Activated T-helper 1 cell treated with Interleukin-2 at 50 U/mL for 16 hours (primary cell): ENCODE measurements at regions not wholly inside any gene's neighbourhood (a gene's known extent, or its start where the extent isn't known, plus 50 kb on each side); places are given as distances from the start of the nearest gene placed in this dataset.

ENCODE experiments used
- DNase-seq: peaks from one replicate; pipeline ENCODE4 v3.0.0-alpha.2; 2020; ENCODE audit warnings: low read depth

- DNase-seq: no peak
Measured at GRCh38 chr17:72425794-72426168, 305.0 kb downstream of the SOX9 start.

- no peak for DNase-seq
Measured at GRCh38 chr17:72426321-72426720, 305.5 kb downstream of the SOX9 start.

- DNase-seq: no peak
Measured at GRCh38 chr17:72426948-72427760, 306.3 kb downstream of the SOX9 start.

GRCh38 chr17:72427761-72428109, 306.9 kb downstream of the SOX9 start:
- no peak for DNase-seq

GRCh38 chr17:72429066-72429638, 308.3 kb downstream of the SOX9 start:
- DNase-seq: no peak

GRCh38 chr17:72430611-72431432, 310.0 kb downstream of the SOX9 start:
- DNase-seq: no peak

- no peak for DNase-seq
Measured at GRCh38 chr17:72432143-72432621, 311.4 kb downstream of the SOX9 start.

- DNase-seq: no peak
Measured at GRCh38 chr17:72432881-72433280, 312.1 kb downstream of the SOX9 start.

GRCh38 chr17:72433797-72434196, 313.0 kb downstream of the SOX9 start:
- DNase-seq: no peak

GRCh38 chr17:72434581-72434980, 313.8 kb downstream of the SOX9 start:
- no peak for DNase-seq

- DNase-seq: no peak
Measured at GRCh38 chr17:72434991-72435618, 314.3 kb downstream of the SOX9 start.

- no peak for DNase-seq
Measured at GRCh38 chr17:72438783-72439182, 318.0 kb downstream of the SOX9 start.

- DNase-seq: no peak
Measured at GRCh38 chr17:72439893-72440502, 319.2 kb downstream of the SOX9 start.

GRCh38 chr17:72440961-72441360, 320.1 kb downstream of the SOX9 start:
- no peak for DNase-seq

GRCh38 chr17:72441909-72442308, 321.1 kb downstream of the SOX9 start:
- no peak for DNase-seq

- no peak for DNase-seq
Measured at GRCh38 chr17:72444517-72445054, 323.8 kb downstream of the SOX9 start.

GRCh38 chr17:72445055-72445991, 324.5 kb downstream of the SOX9 start:
- DNase-seq: no peak

GRCh38 chr17:72446118-72446517, 325.3 kb downstream of the SOX9 start:
- DNase-seq: no peak

GRCh38 chr17:72446525-72447250, 325.9 kb downstream of the SOX9 start:
- DNase-seq: no peak

GRCh38 chr17:72447251-72447640, 326.4 kb downstream of the SOX9 start:
- no peak for DNase-seq
